IPS-NIHi7 (cell line): ENCODE measurements at regions not wholly inside any gene's neighbourhood (a gene's known extent, or its start where the extent isn't known, plus 50 kb on each side); places are given as distances from the start of the nearest gene placed in this dataset.
A peak's percentile ranks its signal among the peaks of the same experiment; 100 is the strongest.

Experiments
- DNase-seq: peaks from one replicate; pipeline ENCODE4 v3.0.0; 2012; ENCODE audit warnings: mixed read lengths; ENCODE audit errors: extremely low spot score

DNA sequence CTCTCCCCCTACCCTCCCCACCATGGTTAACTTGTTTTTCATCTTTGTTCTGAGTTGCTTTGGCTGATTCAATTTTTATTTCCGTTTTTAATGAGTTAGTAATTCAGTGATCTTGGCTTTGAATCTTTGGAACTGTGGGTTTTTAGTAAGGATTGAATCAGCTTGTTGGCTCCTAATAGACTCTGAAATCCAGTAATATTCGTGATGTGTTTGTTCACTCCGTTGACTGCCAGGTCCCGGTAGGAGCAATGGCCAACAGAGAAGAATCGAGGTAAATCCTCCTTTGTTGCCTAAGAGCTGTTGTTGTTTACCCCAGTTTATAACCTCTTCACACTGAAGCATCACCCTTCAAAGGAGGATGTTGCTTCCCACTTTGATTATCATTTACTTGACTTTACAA is 92.7 kb downstream of the PCSK1 start:
- no peak for DNase-seq

DNA sequence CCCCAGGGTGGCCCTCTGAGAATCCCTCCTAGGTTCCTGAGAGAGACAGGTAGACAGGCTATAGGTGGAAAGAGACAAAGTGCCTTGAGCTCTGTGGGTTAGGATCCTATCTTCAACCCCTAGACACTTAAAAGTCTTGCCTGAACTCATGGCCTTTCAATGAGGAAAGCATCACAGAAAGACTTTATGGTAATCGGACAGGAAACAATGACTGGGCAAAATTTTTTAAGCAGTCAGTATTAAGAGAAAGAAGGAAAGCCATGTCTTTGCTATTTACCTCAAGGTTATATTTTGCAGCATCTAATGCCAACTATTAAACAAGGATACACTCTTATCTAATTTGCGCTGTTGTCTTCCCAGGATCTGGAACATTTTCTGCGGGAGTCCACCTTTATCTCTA is 93.2 kb downstream of the PCSK1 start:
- DNase-seq: no peak

DNA sequence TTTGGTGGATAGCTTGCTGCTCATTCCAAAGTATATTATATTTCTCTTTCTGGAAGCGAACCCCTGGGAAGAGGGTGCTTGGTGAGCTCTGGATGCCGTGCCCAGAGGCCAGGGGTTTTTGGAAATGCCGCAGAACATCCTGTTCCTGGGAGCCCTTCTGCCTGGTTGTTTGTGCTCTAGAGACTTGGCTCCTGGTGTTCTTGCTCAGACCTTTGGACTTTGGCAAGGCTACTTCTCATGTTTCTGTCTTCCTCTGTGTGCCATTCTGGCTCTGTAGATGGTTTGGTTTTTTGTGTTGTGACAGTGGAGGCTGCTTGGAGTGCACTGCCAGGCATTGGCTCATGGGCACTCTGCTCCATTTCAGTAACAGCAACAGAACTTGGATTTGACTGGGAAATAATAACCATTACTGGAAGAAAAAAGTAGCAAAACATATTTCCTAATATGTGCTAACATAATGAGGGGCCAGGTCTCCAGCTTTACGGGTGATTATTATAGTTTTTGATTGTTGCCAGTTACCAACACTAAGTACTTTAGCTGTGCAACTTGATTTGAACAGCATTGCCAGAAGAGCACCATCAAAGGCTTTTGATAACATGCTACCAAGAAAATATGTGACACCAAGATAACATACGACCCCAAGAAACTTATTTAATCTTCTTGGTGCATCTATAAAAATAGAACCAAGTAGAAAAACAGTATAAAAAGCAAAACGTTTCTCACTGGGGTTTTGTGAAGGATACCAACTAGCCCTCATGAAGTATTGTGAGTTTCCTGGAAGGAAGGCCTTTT is 94.2 kb downstream of the PCSK1 start:
- DNase-seq: no peak

DNA sequence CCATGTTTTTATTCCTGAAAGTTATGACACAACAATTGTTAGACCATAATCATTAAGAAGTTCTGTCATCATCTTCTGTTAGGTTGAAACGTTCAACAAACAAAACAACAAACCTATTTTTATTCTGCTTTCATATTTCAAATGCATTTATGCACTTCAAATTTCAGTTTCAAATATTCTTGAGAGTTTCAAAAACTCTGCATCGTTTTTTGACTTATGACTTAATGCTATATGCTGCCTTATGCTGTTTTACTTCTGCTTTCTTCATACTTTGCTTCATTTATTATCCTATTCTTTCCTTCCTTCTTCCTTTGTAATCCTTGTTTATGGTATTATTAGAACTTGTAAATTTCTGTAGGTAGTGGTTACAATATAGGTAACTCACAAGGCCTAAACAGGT is 95.0 kb downstream of the PCSK1 start:
- no peak for DNase-seq

DNA sequence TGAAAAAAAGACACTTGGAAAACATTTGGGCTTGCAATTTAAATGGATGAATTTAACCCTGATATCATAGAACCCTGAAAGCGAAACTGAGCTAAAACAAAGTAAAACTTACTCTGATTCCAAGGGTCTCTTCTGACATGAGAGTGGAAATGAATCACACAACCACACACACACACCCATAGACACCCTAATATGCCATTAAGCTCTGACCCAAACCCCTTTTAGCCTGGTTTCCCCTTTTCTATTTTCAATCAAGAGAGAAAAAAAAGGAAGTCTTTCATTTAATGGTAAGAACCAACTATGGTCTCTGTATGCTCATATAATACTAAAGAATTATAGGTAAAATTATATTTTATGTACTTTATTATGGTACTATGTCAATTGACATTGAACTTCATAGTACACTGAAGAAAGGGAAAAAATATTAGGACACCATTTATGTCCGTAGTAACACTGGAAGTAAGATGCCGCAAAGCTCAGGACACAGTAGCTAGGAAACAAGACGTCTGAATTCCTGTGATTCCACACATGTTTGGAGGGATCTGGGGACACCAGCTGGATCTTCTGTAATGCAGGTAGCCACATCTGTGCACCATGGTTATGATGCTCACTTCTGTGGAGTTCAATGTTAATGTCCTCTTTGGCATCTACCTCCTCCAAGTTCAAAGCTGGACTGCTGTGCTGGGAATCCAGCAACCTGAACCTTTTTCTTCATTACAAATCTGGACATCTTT is 95.8 kb downstream of the PCSK1 start:
- no peak for DNase-seq

DNA sequence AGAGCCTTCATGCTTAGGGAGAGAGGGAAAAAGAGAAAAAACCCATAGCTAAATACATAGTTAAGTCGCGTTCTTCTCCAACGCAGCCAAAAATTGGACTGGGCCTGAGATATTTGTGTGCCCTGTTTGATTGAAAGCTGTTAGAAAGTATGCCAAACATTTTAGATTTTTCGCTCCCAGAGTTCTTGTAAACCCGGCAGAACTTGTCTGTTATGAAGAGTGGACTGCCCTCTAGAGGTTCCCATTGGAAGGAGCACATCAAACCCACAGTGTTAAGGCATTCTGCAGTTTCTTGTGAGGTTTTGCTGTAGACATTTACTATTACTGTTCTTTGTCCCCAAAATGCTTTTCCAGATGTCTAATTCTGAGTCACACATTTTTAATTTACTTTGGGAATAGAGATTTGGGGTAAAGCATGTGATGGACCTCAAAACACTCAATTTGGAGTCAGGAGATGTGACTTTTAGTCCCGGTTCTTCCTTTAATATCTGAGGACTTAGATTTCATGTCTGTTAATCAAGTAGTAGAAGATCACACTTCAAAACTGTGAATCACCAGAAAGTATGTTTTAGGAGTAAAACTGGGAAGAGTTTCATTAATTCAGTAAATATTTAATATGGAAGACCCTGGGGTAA is 96.6 kb downstream of the PCSK1 start:
- peak; percentile 66 for DNase-seq

DNA sequence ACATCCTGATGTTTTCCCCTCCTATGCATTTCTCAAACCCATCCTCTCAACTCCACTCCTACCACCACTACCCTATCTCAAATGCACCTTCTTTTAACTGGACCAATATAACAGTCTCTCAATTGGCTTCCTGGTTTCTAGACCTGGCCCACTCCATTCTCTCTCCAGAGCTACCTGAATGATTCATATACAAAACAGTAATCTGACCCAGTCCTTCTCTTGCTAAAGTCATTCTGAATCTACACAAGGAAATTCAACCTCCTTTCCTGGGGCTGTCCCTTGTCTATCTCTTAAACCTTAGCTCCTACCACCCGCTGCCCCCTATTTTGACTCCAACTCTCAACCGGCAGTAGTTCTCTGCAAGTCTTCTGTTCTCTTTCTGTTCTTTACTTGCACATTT is 97.2 kb downstream of the PCSK1 start:
- DNase-seq: no peak

DNA sequence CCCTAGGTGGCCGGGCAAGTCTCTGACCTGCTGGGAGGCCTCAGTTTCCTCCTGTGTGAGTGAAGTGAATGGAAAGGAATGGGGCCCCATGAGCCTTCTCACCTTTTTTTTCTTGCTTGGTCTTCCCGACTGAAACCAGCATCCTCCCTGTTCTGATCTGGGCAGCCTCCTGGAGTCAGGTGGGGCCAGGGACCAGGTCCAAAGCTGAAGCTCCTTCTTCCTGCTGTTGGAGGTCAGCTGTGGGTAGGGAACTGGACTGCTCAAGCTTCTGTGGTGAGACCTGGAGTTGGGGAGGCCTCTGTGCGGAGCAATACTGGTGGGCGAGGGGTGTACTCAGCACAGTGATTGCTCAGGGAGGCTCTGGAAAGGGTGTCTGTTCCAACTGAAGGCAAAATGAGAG is 99.7 kb downstream of the PCSK1 start:
- DNase-seq: no peak

DNA sequence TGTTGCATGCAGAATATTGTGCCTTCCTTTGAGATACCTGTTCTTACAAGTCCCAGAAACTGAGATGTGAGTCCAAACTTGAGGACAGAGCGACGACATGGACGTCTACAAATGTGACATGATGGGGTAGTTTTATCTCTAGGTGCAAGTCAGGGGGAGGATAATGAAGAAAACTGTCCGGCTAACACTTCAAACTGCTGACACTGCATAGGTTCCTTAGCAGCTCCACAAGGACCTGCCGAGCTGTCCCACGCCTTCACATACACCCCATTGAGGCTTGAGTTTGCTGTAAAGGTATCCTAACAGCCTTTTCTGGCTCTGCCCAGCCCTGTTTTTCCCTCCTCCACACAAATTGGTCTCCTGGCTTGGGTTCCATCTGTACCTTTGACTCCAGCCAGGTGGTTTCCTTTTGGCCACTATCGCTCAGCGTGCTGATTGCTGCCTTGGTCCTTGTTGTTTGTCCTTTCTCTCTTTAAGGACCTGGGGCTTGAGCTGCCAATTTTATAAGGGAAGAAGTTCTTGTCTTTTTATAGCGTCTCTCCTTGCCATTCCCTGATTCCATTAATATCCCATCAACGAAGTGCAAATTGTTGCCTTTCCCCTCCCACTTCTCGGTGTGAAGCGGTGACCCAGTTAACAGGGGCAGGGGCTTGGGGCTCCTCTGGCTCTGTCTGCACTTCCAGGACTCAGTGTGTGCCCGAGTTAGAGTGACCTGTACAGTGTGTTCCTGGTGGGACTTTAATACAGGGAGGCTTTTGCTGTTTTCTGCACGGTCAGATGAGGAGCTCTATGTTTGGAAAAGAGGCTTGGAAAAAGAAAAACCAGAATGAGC is 100.3 kb downstream of the PCSK1 start:
- no peak for DNase-seq

DNA sequence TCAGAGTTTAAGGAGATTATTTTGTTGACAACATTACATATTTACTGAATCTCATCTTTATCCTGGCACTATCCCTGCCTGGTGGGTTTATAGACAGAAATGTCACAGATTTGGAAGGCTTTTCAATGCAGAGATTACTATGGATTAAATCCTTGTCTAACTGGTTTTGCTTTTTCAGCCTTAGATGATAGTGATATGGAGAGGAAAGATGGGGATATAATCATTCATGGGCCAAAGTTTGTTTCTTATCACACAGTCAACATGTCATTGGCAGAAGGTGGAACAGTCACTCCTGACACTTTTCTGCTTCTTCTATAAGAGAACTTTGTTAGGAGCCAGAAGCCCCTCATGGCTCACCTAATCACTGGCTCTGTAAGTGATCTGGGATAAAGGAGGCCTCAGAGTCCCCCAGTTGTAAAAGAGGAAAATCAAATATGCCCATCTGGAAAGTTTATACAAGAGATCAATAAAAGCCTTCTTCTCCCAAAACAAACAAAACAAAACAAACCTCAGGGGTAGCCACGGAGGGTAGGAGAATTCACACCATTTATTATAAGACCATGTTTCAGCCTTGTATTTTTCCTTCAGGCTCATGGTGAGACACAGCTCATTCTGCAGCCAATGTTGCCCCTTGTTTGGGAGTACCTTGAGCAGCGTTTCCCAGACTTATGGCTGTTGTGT is 101.2 kb downstream of the PCSK1 start:
- DNase-seq: no peak

DNA sequence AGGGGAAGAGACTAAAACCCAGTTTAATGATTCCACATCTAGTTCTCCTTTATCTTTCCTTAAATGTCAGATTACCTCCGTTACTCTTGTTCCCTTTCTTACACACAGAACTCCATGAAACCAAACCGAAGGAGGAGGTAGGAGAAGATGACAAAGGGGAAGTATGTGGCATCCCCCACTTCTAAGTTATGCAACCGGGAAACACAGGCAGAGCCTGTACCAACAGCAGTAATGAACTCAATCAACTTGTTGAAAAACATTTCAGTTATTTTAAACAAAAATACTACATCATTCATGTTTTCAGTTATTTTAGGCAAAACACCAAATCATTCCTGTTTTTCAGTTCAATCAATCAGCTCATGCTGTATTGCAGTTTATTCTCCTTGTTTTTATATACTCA is 101.8 kb downstream of the PCSK1 start:
- no peak for DNase-seq

DNA sequence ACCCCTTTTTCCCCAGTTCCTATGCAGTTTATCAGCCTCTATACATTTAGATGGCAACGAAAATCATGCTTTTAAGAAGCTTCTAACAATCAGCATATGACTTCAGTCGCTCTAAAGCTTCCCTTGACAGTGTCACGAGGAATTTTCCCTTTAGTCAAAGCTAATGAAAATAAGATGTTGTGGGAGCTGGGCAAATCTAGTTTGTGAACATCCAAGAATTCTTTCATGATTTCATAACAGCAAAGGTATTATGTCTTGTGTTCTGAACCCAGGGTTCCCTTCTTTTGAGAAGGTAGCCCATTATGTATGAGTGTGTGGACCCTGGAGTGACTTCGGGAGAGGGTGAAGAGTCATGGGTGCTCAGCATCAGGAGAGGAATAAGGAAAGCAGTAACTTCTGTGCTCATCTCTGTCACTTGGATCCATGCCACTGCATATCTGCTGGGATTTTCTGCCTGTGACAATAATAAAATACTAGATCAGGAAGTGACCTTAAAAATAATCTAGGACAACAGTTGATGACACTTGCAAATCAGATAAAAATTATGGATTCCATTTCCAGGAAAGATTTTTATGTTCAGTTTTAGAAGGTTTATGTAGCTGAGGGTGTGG is 102.4 kb downstream of the PCSK1 start:
- no peak for DNase-seq

DNA sequence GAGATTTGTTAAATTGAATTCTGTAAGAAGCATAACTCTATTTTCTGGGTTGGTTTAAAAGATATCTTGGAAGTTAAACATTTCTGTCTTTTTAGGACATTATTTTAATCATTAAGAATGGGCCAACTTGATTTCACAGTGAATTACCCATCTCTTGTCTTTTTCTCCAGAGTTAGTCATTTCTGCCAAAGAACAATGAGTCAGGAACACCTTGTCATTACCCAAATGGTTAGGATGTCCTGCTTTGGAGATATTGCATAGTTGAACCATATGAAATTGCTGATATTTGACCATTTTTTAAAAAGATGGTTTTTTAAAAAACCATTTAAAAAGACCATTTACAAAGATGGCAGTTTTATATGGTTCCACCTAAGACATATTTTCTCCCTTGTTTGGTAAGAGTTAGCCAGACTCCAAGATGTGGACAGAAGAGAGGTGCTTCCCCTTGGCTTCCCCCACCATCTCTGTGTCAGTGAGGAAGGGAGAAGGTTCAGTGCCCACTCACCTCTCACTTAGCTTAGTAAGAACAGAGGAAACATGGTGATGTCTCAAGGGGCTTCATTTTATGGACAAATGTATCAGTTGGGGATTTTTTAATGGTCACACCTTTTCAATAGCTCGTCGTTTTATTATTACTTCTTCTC is 103.0 kb downstream of the PCSK1 start:
- no peak for DNase-seq

DNA sequence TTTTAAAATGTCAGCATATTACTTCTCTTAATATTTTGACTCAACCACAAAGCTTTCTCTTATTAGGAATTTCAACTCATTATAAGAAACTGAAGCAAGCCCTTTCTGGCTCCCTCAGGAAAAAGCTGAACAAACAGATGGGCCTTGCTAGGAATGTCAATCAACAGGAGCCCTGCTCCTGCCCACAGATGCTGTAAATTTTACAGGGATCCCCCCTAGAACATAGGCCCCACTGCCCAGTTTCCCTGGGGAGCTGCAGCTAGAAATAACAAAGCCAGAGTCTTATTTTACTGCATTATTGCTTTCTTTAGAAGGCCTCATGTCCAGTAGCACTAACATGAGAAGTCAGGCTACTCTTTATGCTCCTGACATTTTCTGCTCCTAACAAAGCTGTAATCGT is 103.8 kb downstream of the PCSK1 start:
- DNase-seq: no peak

DNA sequence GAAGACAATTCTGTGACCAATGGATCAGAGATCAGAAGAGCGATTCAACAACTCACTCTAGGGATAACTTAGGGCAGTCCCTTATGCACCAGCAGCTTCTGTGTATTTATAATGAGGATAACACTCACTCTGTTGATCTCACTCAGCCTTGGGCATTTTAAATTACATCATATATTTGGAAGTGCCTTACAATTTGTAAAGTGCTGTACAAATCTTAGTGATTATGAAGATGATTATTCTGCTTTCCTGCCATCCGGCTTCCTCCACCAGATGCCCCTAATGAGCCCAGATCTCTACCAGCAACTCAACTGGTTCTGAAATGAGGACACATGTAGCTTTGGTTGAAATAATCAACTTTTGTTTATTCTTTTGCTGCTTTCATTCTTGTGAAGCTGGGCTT is 105.3 kb downstream of the PCSK1 start:
- DNase-seq: no peak

DNA sequence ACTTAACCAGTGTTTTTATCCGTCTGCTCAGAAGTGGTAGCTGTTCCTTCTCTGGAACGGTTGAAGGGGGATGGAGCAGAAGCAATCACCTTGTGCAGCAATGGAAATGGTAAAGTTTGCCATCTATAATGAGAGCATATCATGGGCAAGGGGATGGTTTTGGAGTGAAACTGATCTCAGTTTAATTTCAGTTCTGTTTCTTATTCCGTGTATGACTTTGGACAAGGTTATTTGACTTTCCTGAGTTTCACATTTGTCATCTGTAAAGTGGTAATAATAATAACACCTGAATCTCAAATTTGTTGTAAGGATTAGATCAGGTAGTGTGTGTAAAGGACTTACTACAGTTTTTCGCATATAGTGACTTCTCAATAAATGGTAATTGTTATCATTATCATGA is 106.1 kb downstream of the PCSK1 start:
- no peak for DNase-seq

DNA sequence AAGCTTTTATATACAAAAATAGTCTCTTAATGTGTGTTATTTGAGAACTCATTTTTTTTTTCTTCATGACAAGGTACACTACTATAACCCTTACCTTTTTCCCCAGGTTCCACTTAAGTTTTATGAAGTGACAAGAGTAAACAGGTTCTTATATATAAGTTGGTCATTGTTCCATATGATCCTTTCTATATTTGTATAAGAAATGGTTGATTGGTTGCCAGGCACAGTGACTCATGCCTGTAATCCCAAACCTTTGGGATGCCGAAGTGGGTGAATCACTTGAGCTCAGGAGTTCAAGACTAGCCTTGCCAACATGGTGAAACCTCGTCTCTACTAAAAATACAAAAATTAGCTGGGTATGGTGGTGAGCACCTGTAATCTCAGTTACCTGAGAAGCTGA is 108.3 kb downstream of the PCSK1 start:
- DNase-seq: no peak

DNA sequence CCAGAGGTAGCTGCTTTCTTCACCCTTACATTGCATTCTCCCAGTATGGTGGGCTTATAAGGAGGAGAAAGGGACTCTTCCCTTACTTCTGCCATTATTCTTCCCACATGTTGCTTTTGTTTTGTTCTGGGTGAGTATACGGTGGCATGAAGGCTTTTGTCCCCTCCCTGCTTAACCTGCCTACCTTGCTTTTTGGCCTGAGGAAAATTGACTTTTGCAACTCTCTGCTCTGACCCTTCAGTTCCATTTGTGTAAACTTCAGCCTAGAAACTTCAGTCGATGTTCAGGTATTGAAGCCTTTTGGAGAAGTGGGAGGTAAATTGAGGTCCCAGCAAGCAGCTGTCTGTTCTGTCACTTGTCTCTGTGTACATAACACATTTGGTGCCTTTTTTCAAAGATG is 110.2 kb downstream of the PCSK1 start:
- no peak for DNase-seq

DNA sequence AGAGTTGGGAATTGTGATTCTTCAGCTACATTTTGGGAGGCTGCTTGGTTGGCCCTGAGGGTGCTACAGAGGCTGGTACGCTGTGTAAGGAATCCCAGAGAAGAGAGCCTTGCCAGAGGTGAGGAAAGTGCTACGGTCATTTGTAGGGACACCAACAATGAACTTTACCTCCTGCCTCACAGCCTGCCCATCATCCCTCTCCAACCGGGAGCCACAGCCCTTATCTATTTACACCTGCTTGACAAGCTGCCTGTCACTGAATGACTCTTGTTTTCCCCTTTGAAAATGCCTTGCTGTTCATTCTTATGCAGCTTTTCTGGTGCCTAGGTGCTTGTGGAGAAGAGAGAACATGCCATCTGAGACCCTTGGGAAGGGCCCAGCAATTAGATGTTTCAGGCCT is 110.8 kb downstream of the PCSK1 start:
- peak; percentile 19 for DNase-seq

DNA sequence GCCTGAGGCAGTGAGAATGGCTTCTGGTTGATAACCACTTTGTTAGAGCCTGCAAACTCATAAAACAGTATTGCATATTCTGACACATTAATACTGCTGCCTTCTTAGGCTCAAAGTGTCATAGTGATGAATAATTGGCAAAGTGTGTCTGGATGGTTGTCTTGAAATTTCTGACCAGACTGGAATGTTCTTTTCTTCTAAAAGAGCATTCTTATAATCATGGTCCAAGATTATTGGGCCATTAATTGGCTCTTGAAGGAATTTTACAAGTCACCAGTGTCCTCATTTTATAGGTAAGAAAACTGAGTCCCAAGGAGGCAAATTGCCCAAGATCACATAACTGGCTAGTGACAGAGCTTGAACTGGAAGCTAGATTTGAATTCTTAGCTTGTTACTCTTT is 111.7 kb downstream of the PCSK1 start:
- no peak for DNase-seq

DNA sequence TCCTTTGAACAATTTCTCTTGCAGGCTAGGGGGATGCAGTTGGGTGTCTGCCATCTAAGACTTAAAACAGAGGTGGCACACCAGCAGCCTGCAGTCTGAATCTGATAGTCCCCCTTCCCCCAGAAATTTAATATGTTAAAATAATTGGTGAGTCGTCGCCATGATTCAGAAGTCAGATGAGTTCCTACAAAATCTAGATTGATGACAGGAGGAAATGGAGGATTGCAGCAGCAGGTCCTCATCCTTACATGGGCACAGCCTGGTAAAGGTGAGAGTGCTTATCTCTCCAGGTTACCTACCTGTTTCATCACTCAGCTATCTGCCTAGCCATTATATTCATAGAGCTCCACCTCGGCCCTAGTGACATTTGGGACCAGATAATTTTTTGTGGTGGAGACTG is 112.3 kb downstream of the PCSK1 start:
- no peak for DNase-seq
